ENCODE measurements at regions not wholly inside any gene's neighbourhood (a gene's known extent, or its start where the extent isn't known, plus 50 kb on each side); places are given as distances from the start of the nearest gene placed in this dataset.

DNA sequence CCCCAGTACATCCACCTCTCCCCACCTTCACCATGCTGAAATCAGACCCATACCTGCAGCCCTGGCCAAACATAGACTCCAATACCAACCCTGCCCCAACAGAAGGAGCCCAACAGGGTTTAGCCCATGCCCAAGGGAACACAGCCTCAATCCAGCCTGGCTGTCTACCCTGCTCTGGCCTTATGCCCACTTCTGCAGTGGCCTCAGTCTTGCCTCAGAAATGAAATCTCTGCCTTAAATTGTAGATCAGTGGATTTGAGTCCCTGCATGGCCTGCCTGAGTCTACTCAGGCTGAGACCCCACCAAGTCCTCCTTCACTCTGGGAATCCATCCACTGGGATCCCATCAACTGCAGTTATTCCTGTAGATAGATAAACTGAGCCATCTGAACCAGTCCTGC lies 97.6 kb upstream of the GJB5 start:
- no peak overlapping the region for H3K4me3 Mint-ChIP-seq (ENCODE audit: unreplicated experiment)
- CTCF ChIA-PET, result interaction anchor here (0.6 kb wide), 1 partner anchor 1918 kb away, joined by 5 read pairs; no protein-coding TSS in a partner anchor
- H3K4me1 Mint-ChIP-seq (ENCODE audit: insufficient read depth, unreplicated experiment), result no peaks in the 10 kb centered on the region
- POLR2A ChIA-PET, result interaction anchor here (0.6 kb wide), 1 partner anchor 1004 kb away, joined by 3 read pairs; no protein-coding TSS in a partner anchor
- no peak overlapping the region for H3K27ac Mint-ChIP-seq (ENCODE audit: low read depth, unreplicated experiment)
- no peaks in the 10 kb centered on the region for H3K9me3 Mint-ChIP-seq (ENCODE audit: unreplicated experiment)
- DNase-seq (ENCODE audit: unreplicated experiment), result no peak
- intact Hi-C loops (cut with micrococcal nuclease), result no loop called here
- BruUV-seq (replicated peaks), result no TSS peak
- no peak for TF ChIP-seq CTCF (IDR thresholded peaks at IDR 0.05; ENCODE audit: unreplicated experiment)
- H3K36me3 Mint-ChIP-seq (ENCODE audit: insufficient read depth, unreplicated experiment), result no peaks in the 10 kb centered on the region
- H3K27me3 Mint-ChIP-seq (ENCODE audit: insufficient read depth, unreplicated experiment), result peaks cover 90% of the 10 kb centered on the region

DNA sequence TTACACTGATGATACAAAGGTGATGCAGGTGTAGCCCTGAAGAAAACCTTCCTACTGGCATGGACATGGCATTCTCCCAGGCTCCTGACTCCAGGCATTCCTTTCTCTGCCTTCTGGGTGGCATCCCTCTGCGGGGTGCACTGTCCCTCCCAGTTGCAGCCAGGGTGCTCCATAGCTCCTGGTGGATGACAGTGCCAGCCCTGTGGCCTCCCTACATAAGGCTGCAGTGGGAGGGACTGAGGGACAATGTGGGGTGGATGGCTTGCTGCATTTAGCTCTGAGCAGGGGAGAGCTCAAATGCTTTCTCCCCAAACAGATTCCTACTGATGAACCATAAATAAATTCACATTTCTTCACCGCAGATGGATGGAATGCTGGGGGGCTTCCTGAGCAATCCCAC lies 97.0 kb upstream of the GJB5 start:
- no peak for DNase-seq (ENCODE audit: unreplicated experiment)
- no peak for TF ChIP-seq CTCF (IDR thresholded peaks at IDR 0.05; ENCODE audit: unreplicated experiment)
- Mint-ChIP-seq H3K4me1 (ENCODE audit: insufficient read depth, unreplicated experiment) (no peaks in the 10 kb centered on the region), H3K36me3 (ENCODE audit: insufficient read depth, unreplicated experiment) (no peaks in the 10 kb centered on the region), H3K27me3 (ENCODE audit: insufficient read depth, unreplicated experiment) (peaks cover 89% of the 10 kb centered on the region), H3K9me3 (ENCODE audit: unreplicated experiment) (no peaks in the 10 kb centered on the region), H3K27ac (ENCODE audit: low read depth, unreplicated experiment) (no peak overlapping the region), H3K4me3 (ENCODE audit: unreplicated experiment) (no peak overlapping the region)
- intact Hi-C loops (cut with micrococcal nuclease), result no loop called here
- CTCF ChIA-PET, result no interaction called here
- POLR2A ChIA-PET, result interaction anchor here (0.6 kb wide), 1 partner anchor 1005 kb away, joined by 3 read pairs; no protein-coding TSS in a partner anchor
- BruUV-seq (replicated peaks), result no TSS peak

DNA sequence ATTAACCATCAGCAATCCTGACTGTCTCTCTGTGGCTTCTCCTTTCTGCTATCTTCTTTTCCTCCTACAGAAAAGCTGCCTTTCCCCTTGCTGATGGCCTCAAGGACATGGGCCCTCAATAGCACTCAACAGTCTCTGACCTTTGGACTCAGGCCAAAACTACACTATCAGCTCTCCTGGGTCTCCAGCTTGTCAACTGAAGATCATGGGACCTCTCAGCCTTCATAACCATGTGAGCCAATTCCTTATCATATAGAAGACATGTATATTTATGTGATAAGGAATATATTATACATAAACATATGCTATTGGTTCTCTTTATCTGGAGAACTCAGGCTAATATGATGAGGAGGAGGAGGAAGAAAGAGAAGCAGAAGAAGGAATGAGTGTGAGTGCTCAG lies 91.8 kb upstream of the GJB5 start:
- no peak for DNase-seq (ENCODE audit: unreplicated experiment)
- Mint-ChIP-seq H3K27ac (ENCODE audit: low read depth, unreplicated experiment) (no peak overlapping the region), H3K4me1 (ENCODE audit: insufficient read depth, unreplicated experiment) (no peaks in the 10 kb centered on the region), H3K9me3 (ENCODE audit: unreplicated experiment) (no peaks in the 10 kb centered on the region), H3K27me3 (ENCODE audit: insufficient read depth, unreplicated experiment) (peaks cover 54% of the 10 kb centered on the region), H3K4me3 (ENCODE audit: unreplicated experiment) (no peak overlapping the region), H3K36me3 (ENCODE audit: insufficient read depth, unreplicated experiment) (no peaks in the 10 kb centered on the region)
- no TSS peak for BruUV-seq (replicated peaks)
- no peak for TF ChIP-seq CTCF (IDR thresholded peaks at IDR 0.05; ENCODE audit: unreplicated experiment)
- intact Hi-C loops (cut with micrococcal nuclease), result no loop called here
- ChIA-PET CTCF (interaction anchor here (0.6 kb wide), 2 partner anchors 16 to 35 kb away, joined by 3 read pairs; no protein-coding TSS in a partner anchor), POLR2A (no interaction called here)

GRCh38 chr1:34668063-34668462 lies 86.8 kb upstream of the GJB5 start:
- intact Hi-C loops (cut with micrococcal nuclease), result no loop called here
- POLR2A ChIA-PET, result interaction anchor here (0.6 kb wide), 1 partner anchor 31 kb away, joined by 3 read pairs; no protein-coding TSS in a partner anchor
- TF ChIP-seq CTCF (IDR thresholded peaks at IDR 0.05; ENCODE audit: unreplicated experiment), result no peak
- H3K27me3 Mint-ChIP-seq (ENCODE audit: insufficient read depth, unreplicated experiment), result peaks cover 11% of the 10 kb centered on the region
- no peak for DNase-seq (ENCODE audit: unreplicated experiment)
- no peak overlapping the region for H3K4me3 Mint-ChIP-seq (ENCODE audit: unreplicated experiment)
- H3K36me3 Mint-ChIP-seq (ENCODE audit: insufficient read depth, unreplicated experiment), result no peaks in the 10 kb centered on the region
- no peaks in the 10 kb centered on the region for H3K9me3 Mint-ChIP-seq (ENCODE audit: unreplicated experiment)
- H3K4me1 Mint-ChIP-seq (ENCODE audit: insufficient read depth, unreplicated experiment), result no peaks in the 10 kb centered on the region
- CTCF ChIA-PET, result interaction anchor here (0.8 kb wide), 1 partner anchor 70 kb away, joined by 4 read pairs; no protein-coding TSS in a partner anchor
- H3K27ac Mint-ChIP-seq (ENCODE audit: low read depth, unreplicated experiment), result no peak overlapping the region
- no TSS peak for BruUV-seq (replicated peaks)

Data from MCF 10A (cell line).